HEK293 (cell line): ENCODE measurements at regions not wholly inside any gene's neighbourhood (a gene's known extent, or its start where the extent isn't known, plus 50 kb on each side); places are given as distances from the start of the nearest gene placed in this dataset.
A peak's percentile ranks its signal among the peaks of the same experiment; 100 is the strongest.

ENCODE experiments used
- CTCF ChIA-PET: fragments of 350-600 bp; formaldehyde crosslinking; extraction: SDS; loops from one replicate; lab custom pipeline; 2021; ENCODE audit warnings: antibody characterized with exemption; lab: Yijun Ruan, JAX
- POLR2A ChIA-PET: fragments of 300-600 bp; formaldehyde crosslinking; extraction: SDS; loops from one replicate; lab custom pipeline; 2020; ENCODE audit warnings: antibody characterized with exemption, inconsistent platforms; lab: Yijun Ruan, JAX
- H3K27ac ChIP-seq: fragments of 200-500 bp; sonication (Bioruptor generic); 2 replicates; pipeline ENCODE4 v1.5.1; 2014; ENCODE audit warnings: low read depth, low read length, control low read depth, inconsistent platforms; ENCODE audit errors: extremely low read depth
- H3K36me3 ChIP-seq, 2 experiments: fragments of 200-500 bp in 1 of 2; sonication (Bioruptor generic) in 1 of 2; 1 replicate in 1 of 2; 2 replicates in 1 of 2; pipeline ENCODE4 v1.5.1; 2014 to 2017; ENCODE audit warnings: inconsistent platforms in 2 of 2, low read length in 2 of 2; ENCODE audit not compliant: control insufficient read depth in 2 of 2, insufficient read depth in 1 of 2
- H3K4me1 ChIP-seq: fragments of 200-500 bp; sonication (Bioruptor generic); 2 replicates; pipeline ENCODE4 v1.5.1; 2014; ENCODE audit warnings: mild to moderate bottlenecking, low read length, inconsistent platforms; ENCODE audit not compliant: control insufficient read depth, insufficient read depth
- H3K4me3 ChIP-seq: 2 replicates; pipeline ENCODE4 v1.5.1; 2011; ENCODE audit warnings: low read depth, mild to moderate bottlenecking, control low read depth, low read length, moderate library complexity
- H3K9me3 ChIP-seq: fragments of 200-500 bp; sonication (Bioruptor generic); 2 replicates; pipeline ENCODE4 v1.5.1; 2014; ENCODE audit warnings: low read depth, low read length, inconsistent platforms; ENCODE audit not compliant: control insufficient read depth, insufficient read depth
- BCL11A ChIP-seq: fragments of 450-650 bp; formaldehyde crosslinking; IDR thresholded peaks from 2 replicates; pipeline ENCODE4 v1.5.1; 2016; ENCODE audit warnings: low read depth, missing biosample characterization, missing genetic modification characterization
- CTCF ChIP-seq: fragments of 450-650 bp; formaldehyde crosslinking; IDR thresholded peaks from 2 replicates; pipeline ENCODE4 v1.5.1; 2016; ENCODE audit warnings: missing biosample characterization, missing genetic modification characterization
- KLF16 ChIP-seq: fragments of 450-650 bp; formaldehyde crosslinking; IDR thresholded peaks from 2 replicates; pipeline ENCODE4 v1.5.1; 2017; ENCODE audit warnings: missing biosample characterization, missing genetic modification characterization
- KLF7 ChIP-seq: fragments of 450-650 bp; formaldehyde crosslinking; IDR thresholded peaks from 2 replicates; pipeline ENCODE4 v1.5.1; 2016; ENCODE audit warnings: missing biosample characterization, missing genetic modification characterization, borderline replicate concordance
- REPIN1 ChIP-seq: fragments of 450-650 bp; formaldehyde crosslinking; IDR thresholded peaks from 2 replicates; pipeline ENCODE4 v1.5.1; 2017; ENCODE audit warnings: missing biosample characterization, missing genetic modification characterization, low read depth
- SP7 ChIP-seq: fragments of 450-650 bp; formaldehyde crosslinking; IDR thresholded peaks from 2 replicates; pipeline ENCODE4 v1.5.1; 2016; ENCODE audit warnings: missing biosample characterization, missing genetic modification characterization
- TCF7L2 ChIP-seq: IDR thresholded peaks from 2 replicates; pipeline ENCODE4 v1.6.1; 2011; ENCODE audit warnings: low read depth, mild to moderate bottlenecking, inconsistent platforms, low read length, moderate library complexity, borderline replicate concordance
- TRIM28 ChIP-seq: IDR thresholded peaks from 2 replicates; pipeline ENCODE4 v1.6.1; 2011; ENCODE audit warnings: low read length, control low read depth, borderline replicate concordance
- ZBTB8A ChIP-seq: fragments of 450-650 bp; formaldehyde crosslinking; IDR thresholded peaks from 2 replicates; pipeline ENCODE4 v1.5.1; 2016; ENCODE audit warnings: missing biosample characterization, missing genetic modification characterization
- ZNF112 ChIP-seq: fragments of 450-650 bp; formaldehyde crosslinking; IDR thresholded peaks from 2 replicates; pipeline ENCODE4 v1.5.0; 2017; ENCODE audit warnings: missing biosample characterization, missing genetic modification characterization
- ZNF132 ChIP-seq: fragments of 450-650 bp; formaldehyde crosslinking; IDR thresholded peaks from 2 replicates; pipeline ENCODE4 v1.5.1; 2017; ENCODE audit warnings: missing biosample characterization, missing genetic modification characterization, borderline replicate concordance
- ZNF2 ChIP-seq: fragments of 450-650 bp; formaldehyde crosslinking; IDR thresholded peaks from 2 replicates; pipeline ENCODE4 v1.5.1; 2016; ENCODE audit warnings: missing biosample characterization, missing genetic modification characterization
- ZNF239 ChIP-seq: fragments of 450-650 bp; formaldehyde crosslinking; IDR thresholded peaks from 2 replicates; pipeline ENCODE4 v1.5.1; 2016; ENCODE audit warnings: missing biosample characterization, missing genetic modification characterization
- ZNF311 ChIP-seq: fragments of 450-650 bp; formaldehyde crosslinking; IDR thresholded peaks from 2 replicates; pipeline ENCODE4 v1.5.1; 2017; ENCODE audit warnings: missing biosample characterization, missing genetic modification characterization, borderline replicate concordance
- ZNF335 ChIP-seq: fragments of 450-650 bp; formaldehyde crosslinking; conservative IDR thresholded peaks from 2 replicates; pipeline ENCODE4 v1.5.1; 2016; ENCODE audit warnings: missing biosample characterization, missing genetic modification characterization
- ZNF362 ChIP-seq: fragments of 450-650 bp; formaldehyde crosslinking; IDR thresholded peaks from 2 replicates; pipeline ENCODE4 v1.5.1; 2016; ENCODE audit warnings: missing biosample characterization, missing genetic modification characterization
- ZNF529 ChIP-seq: fragments of 450-650 bp; formaldehyde crosslinking; IDR thresholded peaks from 2 replicates; pipeline ENCODE4 v1.5.1; 2017; ENCODE audit warnings: missing genetic modification characterization, missing biosample characterization; ENCODE audit not compliant: insufficient replicate concordance
- ZNF558 ChIP-seq: fragments of 450-650 bp; formaldehyde crosslinking; IDR thresholded peaks from 2 replicates; pipeline ENCODE4 v1.5.1; 2016; ENCODE audit warnings: missing biosample characterization, missing genetic modification characterization
- ZNF585B ChIP-seq: fragments of 450-650 bp; formaldehyde crosslinking; IDR thresholded peaks from 2 replicates; pipeline ENCODE4 v1.5.1; 2016; ENCODE audit warnings: missing biosample characterization, missing genetic modification characterization
- ZNF610 ChIP-seq: fragments of 450-650 bp; formaldehyde crosslinking; IDR thresholded peaks from 2 replicates; pipeline ENCODE4 v1.5.1; 2016; ENCODE audit warnings: missing biosample characterization, missing genetic modification characterization, borderline replicate concordance
- ZNF623 ChIP-seq: fragments of 450-650 bp; formaldehyde crosslinking; IDR thresholded peaks from 2 replicates; pipeline ENCODE4 v1.5.1; 2016; ENCODE audit warnings: missing biosample characterization, missing genetic modification characterization
- ZNF654 ChIP-seq: fragments of 450-650 bp; formaldehyde crosslinking; IDR thresholded peaks from 2 replicates; pipeline ENCODE4 v1.5.1; 2016; ENCODE audit warnings: low read depth, missing biosample characterization, missing genetic modification characterization
- ZNF670 ChIP-seq: fragments of 450-650 bp; formaldehyde crosslinking; IDR thresholded peaks from 2 replicates; pipeline ENCODE4 v1.5.1; 2016; ENCODE audit warnings: missing biosample characterization, missing genetic modification characterization, low read depth
- ZNF677 ChIP-seq: fragments of 450-650 bp; IDR thresholded peaks from 2 replicates; pipeline ENCODE4 v1.5.0; 2018; ENCODE audit warnings: missing biosample characterization, mild to moderate bottlenecking, missing genetic modification characterization, moderate library complexity
- ZNF692 ChIP-seq: fragments of 450-650 bp; formaldehyde crosslinking; IDR thresholded peaks from 2 replicates; pipeline ENCODE4 v1.5.1; 2016; ENCODE audit warnings: missing biosample characterization, missing genetic modification characterization
- ZNF843 ChIP-seq: fragments of 450-650 bp; formaldehyde crosslinking; IDR thresholded peaks from 2 replicates; pipeline ENCODE4 v1.5.1; 2016; ENCODE audit warnings: missing biosample characterization, missing genetic modification characterization
- ZXDB ChIP-seq: fragments of 450-650 bp; formaldehyde crosslinking; IDR thresholded peaks from 2 replicates; pipeline ENCODE4 v1.5.1; 2016; ENCODE audit warnings: missing biosample characterization, missing genetic modification characterization
- TF ChIP-seq, protein P1 (sequence below): fragments of 450-650 bp; formaldehyde crosslinking; IDR thresholded peaks from 2 replicates; pipeline ENCODE4 v1.5.1; 2016; ENCODE audit warnings: missing biosample characterization, missing genetic modification characterization
- TF ChIP-seq, protein P2 (sequence below): fragments of 450-650 bp; formaldehyde crosslinking; IDR thresholded peaks from 2 replicates; pipeline ENCODE4 v1.5.1; 2016; ENCODE audit warnings: missing biosample characterization, missing genetic modification characterization
- TF ChIP-seq, protein P3 (sequence below): fragments of 450-650 bp; formaldehyde crosslinking; IDR thresholded peaks from 2 replicates; pipeline ENCODE4 v1.5.1; 2016; ENCODE audit warnings: missing biosample characterization, missing genetic modification characterization

- ChIA-PET CTCF (interaction anchor here (0.5 to 0.6 kb wide), 2 partner anchors 23 to 118 kb away, joined by 4 read pairs; no protein-coding TSS in a partner anchor), POLR2A (no interaction called here)
- H3K27ac ChIP-seq = peak overlapping the region; percentile 50; the same call in 1 of the 2 replicates
- H3K9me3 ChIP-seq = no peaks in the 10 kb centered on the region
- peaks cover 12% of the 10 kb centered on the region for H3K4me1 ChIP-seq
- H3K36me3 ChIP-seq = no peaks in the 10 kb centered on the region
- H3K4me3 ChIP-seq = no peak overlapping the region
- TF ChIP-seq KLF7 (tag by site-specific recombination) (no peak), ZNF843 (tag by site-specific recombination) (0 out of 2 replicates have a peak, but pooled peaks have one; percentile 24), ZNF2 (tag by site-specific recombination) (no peak), ZNF311 (tag by site-specific recombination) (no peak), ZNF112 (no peak), ZXDB (tag by site-specific recombination) (peak; percentile 73), TRIM28 (no peak), ZNF558 (tag by site-specific recombination) (no peak), ZNF362 (tag by site-specific recombination) (no peak), KLF16 (tag by site-specific recombination) (no peak), ZNF132 (no peak), ZNF677 (no peak), ZNF654 (tag by site-specific recombination) (no peak), ZNF692 (tag by site-specific recombination) (peak; percentile 43; the same call in 1 of the 2 replicates), ZBTB8A (tag by site-specific recombination) (0 out of 2 replicates have a peak, but pooled peaks have one; percentile 17), ZNF239 (no peak), ZNF529 (tag by site-specific recombination) (no peak), ZNF585B (no peak), ZNF610 (tag by site-specific recombination) (no peak), ZNF623 (tag by site-specific recombination) (no peak), SP7 (tag by site-specific recombination) (no peak), BCL11A (no peak), TCF7L2 (peak; percentile 95), CTCF (tag by site-specific recombination) (no peak), ZNF335 (tag by site-specific recombination) (peak; percentile 20; the same call in 1 of the 2 replicates), REPIN1 (no peak), ZNF670 (tag by site-specific recombination) (no peak)
- TF ChIP-seq, protein P1, sequence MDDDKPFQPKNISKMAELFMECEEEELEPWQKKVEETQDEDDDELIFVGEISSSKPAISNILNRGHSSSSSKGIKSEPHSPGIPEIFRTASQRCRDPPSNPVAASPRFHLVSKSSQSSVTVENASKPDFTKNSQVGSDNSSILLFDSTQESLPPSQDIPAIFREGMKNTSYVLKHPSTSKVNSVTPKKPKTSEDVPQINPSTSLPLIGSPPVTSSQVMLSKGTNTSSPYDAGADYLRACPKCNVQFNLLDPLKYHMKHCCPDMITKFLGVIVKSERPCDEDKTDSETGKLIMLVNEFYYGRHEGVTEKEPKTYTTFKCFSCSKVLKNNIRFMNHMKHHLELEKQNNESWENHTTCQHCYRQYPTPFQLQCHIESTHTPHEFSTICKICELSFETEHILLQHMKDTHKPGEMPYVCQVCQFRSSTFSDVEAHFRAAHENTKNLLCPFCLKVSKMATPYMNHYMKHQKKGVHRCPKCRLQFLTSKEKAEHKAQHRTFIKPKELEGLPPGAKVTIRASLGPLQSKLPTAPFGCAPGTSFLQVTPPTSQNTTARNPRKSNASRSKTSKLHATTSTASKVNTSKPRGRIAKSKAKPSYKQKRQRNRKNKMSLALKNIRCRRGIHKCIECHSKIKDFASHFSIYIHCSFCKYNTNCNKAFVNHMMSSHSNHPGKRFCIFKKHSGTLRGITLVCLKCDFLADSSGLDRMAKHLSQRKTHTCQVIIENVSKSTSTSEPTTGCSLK (tag by site-specific recombination) = no peak
- TF ChIP-seq, protein P2, sequence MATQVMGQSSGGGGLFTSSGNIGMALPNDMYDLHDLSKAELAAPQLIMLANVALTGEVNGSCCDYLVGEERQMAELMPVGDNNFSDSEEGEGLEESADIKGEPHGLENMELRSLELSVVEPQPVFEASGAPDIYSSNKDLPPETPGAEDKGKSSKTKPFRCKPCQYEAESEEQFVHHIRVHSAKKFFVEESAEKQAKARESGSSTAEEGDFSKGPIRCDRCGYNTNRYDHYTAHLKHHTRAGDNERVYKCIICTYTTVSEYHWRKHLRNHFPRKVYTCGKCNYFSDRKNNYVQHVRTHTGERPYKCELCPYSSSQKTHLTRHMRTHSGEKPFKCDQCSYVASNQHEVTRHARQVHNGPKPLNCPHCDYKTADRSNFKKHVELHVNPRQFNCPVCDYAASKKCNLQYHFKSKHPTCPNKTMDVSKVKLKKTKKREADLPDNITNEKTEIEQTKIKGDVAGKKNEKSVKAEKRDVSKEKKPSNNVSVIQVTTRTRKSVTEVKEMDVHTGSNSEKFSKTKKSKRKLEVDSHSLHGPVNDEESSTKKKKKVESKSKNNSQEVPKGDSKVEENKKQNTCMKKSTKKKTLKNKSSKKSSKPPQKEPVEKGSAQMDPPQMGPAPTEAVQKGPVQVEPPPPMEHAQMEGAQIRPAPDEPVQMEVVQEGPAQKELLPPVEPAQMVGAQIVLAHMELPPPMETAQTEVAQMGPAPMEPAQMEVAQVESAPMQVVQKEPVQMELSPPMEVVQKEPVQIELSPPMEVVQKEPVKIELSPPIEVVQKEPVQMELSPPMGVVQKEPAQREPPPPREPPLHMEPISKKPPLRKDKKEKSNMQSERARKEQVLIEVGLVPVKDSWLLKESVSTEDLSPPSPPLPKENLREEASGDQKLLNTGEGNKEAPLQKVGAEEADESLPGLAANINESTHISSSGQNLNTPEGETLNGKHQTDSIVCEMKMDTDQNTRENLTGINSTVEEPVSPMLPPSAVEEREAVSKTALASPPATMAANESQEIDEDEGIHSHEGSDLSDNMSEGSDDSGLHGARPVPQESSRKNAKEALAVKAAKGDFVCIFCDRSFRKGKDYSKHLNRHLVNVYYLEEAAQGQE (tag by site-specific recombination) = no peak
- TF ChIP-seq, protein P3, sequence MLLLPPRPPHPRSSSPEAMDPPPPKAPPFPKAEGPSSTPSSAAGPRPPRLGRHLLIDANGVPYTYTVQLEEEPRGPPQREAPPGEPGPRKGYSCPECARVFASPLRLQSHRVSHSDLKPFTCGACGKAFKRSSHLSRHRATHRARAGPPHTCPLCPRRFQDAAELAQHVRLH (tag by site-specific recombination) = no peak
Observed at GRCh38 chr5:174618589-174618988, 105.8 kb upstream of the MSX2 start.
